Hepatocyte (in vitro differentiated cells): ENCODE measurements at regions not wholly inside any gene's neighbourhood (a gene's known extent, or its start where the extent isn't known, plus 50 kb on each side); places are given as distances from the start of the nearest gene placed in this dataset.

Experiments
- EZH2 ChIP-seq: fragments of 200-600 bp; sonication (generic); IDR thresholded peaks from 2 replicates; pipeline ENCODE4 v1.6.1; 2016; ENCODE audit warnings: antibody characterized with exemption, mild to moderate bottlenecking, borderline replicate concordance
- EZH2phosphoT487 ChIP-seq: fragments of 200-600 bp; sonication (generic); IDR thresholded peaks from one replicate; pipeline ENCODE4 v1.6.1; 2018; ENCODE audit warnings: antibody characterized with exemption, mild to moderate bottlenecking, low read depth, moderate library complexity; ENCODE audit not compliant: unreplicated experiment, severe bottlenecking
- TF ChIP-seq, protein P1 (sequence below): fragments of 200-600 bp; sonication (generic); IDR thresholded peaks from 2 replicates; pipeline ENCODE4 v1.5.1; 2016; ENCODE audit warnings: antibody characterized with exemption, mild to moderate bottlenecking; ENCODE audit not compliant: poor library complexity

DNA sequence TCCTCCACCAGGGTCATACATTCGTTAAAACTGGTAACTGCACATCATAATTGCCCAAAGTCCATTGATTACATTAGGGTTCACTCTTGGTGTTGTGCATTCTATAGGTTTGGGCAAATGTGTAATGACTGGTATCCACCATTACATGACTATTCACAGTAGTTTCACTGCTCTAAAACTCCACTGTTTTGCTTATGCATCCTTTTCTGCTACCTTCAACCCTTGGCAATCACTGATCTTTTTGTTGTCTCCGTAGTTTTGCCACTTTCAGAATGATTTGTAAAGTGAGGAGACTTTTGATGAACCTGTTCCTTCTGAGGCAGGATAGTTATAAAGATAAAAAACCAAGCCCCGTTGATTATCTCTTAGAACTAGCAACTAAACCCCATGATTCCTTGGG lies 187.3 kb upstream of the MCHR2 start:
- TF ChIP-seq, protein P1, sequence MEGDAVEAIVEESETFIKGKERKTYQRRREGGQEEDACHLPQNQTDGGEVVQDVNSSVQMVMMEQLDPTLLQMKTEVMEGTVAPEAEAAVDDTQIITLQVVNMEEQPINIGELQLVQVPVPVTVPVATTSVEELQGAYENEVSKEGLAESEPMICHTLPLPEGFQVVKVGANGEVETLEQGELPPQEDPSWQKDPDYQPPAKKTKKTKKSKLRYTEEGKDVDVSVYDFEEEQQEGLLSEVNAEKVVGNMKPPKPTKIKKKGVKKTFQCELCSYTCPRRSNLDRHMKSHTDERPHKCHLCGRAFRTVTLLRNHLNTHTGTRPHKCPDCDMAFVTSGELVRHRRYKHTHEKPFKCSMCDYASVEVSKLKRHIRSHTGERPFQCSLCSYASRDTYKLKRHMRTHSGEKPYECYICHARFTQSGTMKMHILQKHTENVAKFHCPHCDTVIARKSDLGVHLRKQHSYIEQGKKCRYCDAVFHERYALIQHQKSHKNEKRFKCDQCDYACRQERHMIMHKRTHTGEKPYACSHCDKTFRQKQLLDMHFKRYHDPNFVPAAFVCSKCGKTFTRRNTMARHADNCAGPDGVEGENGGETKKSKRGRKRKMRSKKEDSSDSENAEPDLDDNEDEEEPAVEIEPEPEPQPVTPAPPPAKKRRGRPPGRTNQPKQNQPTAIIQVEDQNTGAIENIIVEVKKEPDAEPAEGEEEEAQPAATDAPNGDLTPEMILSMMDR: no peak
- TF ChIP-seq EZH2phosphoT487 (no peak), EZH2 (no peak)
